GM20000 (cell line): ENCODE measurements at regions not wholly inside any gene's neighbourhood (a gene's known extent, or its start where the extent isn't known, plus 50 kb on each side); places are given as distances from the start of the nearest gene placed in this dataset.

Source experiments
- DNase-seq: peaks from one replicate; pipeline ENCODE4 v3.0.0; 2012; ENCODE audit warnings: low spot score
- CTCF ChIP-seq: IDR thresholded peaks from 2 replicates; pipeline ENCODE4 v1.5.1; 2012; ENCODE audit warnings: mild to moderate bottlenecking, control low read depth; ENCODE audit errors: extremely low read depth, missing control alignments

- DNase-seq = no peak
- no peak for TF ChIP-seq CTCF
Observed at GRCh38 chr6:48915591-48915990, 547.5 kb downstream of the MMUT start.

- no peak for DNase-seq
- no peak for TF ChIP-seq CTCF
Observed at GRCh38 chr6:48912503-48912902, 550.5 kb downstream of the MMUT start.

GRCh38 chr6:48904809-48905208 lies 558.2 kb downstream of the MMUT start:
- TF ChIP-seq CTCF = no peak
- no peak for DNase-seq

GRCh38 chr6:48894469-48894868 lies 568.6 kb downstream of the MMUT start:
- TF ChIP-seq CTCF = no peak

GRCh38 chr6:48893048-48893447 lies 570.0 kb downstream of the MMUT start:
- no peak for DNase-seq
- no peak for TF ChIP-seq CTCF

More at GRCh38 chr6:48894469-48894868, 568.6 kb downstream of the MMUT start:
- no peak for DNase-seq

- TF ChIP-seq CTCF = no peak
- no peak for DNase-seq
Observed at GRCh38 chr6:48891308-48891707, 571.7 kb downstream of the MMUT start.

GRCh38 chr6:48889429-48889828 lies 573.6 kb downstream of the MMUT start:
- TF ChIP-seq CTCF = no peak
- no peak for DNase-seq

- DNase-seq = no peak
- TF ChIP-seq CTCF = no peak
Observed at GRCh38 chr6:48883116-48883515, 579.9 kb downstream of the MMUT start.
